NT2/D1 (cell line): ENCODE measurements at regions not wholly inside any gene's neighbourhood (a gene's known extent, or its start where the extent isn't known, plus 50 kb on each side); places are given as distances from the start of the nearest gene placed in this dataset.

Source experiments
- SUZ12 ChIP-seq: IDR thresholded peaks from 2 replicates; pipeline ENCODE4 v1.6.1; 2011; ENCODE audit not compliant: insufficient read length, insufficient read depth; ENCODE audit errors: extremely low read depth
- YY1 ChIP-seq: IDR thresholded peaks from 2 replicates; pipeline ENCODE4 v1.6.1; 2011; ENCODE audit not compliant: insufficient read length, insufficient read depth
- ZNF274 ChIP-seq: IDR thresholded peaks from 2 replicates; pipeline ENCODE4 v1.6.1; 2011; ENCODE audit warnings: mild to moderate bottlenecking, low read depth, low read length

DNA sequence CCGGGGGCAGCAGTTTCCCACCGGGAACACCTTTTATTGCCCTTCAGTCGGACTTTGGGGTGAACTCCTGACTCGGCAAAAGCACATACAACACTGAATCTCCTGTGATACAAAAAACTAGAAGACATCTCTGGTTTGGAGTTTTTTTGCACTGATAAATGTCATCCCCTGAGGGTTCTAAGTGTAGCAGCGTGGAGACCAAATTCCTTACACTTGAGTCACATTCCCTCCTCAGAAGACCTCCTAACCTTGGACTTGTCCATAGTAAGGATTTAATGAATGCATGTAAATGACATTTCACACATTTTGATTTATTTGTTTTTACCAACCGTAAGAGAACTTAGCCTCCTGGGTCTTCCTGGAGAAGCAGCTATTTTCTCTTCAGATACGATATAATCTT lies 54.0 kb upstream of the GPR45 start:
- TF ChIP-seq SUZ12 (no peak), ZNF274 (no peak), YY1 (no peak)
